ENCODE measurements at regions not wholly inside any gene's neighbourhood (a gene's known extent, or its start where the extent isn't known, plus 50 kb on each side); places are given as distances from the start of the nearest gene placed in this dataset.

GRCh38 chr17:33940769-33941370 is 314.2 kb upstream of the CCL2 start:
- Histone ChIP-seq H3K4me1 (ENCODE audit: low read depth) (no peaks in the 10 kb centered on the region), H3K36me3 (ENCODE audit: low read depth) (no peaks in the 10 kb centered on the region), H3K9me3 (no peaks in the 10 kb centered on the region), H3K4me3 (no peak overlapping the region)
- DNase-seq (no peak), ATAC-seq (no peak)
- intact Hi-C loops (cut with DNase I, micrococcal nuclease) = no loop called here
- TF ChIP-seq CTCF (IDR thresholded peaks at IDR 0.05) = no peak

GRCh38 chr17:33941744-33942143 is 313.3 kb upstream of the CCL2 start:
- no peak for ATAC-seq
- DNase-seq = no peak
- Histone ChIP-seq H3K4me3 (no peak overlapping the region), H3K4me1 (ENCODE audit: low read depth) (no peaks in the 10 kb centered on the region), H3K9me3 (no peaks in the 10 kb centered on the region), H3K36me3 (ENCODE audit: low read depth) (no peaks in the 10 kb centered on the region)
- no peak for TF ChIP-seq CTCF (IDR thresholded peaks at IDR 0.05)
- intact Hi-C loops (cut with DNase I, micrococcal nuclease) = no loop called here

GRCh38 chr17:33942414-33942813 is 312.7 kb upstream of the CCL2 start:
- H3K36me3 ChIP-seq (ENCODE audit: low read depth) = no peaks in the 10 kb centered on the region
- no peak for TF ChIP-seq CTCF (IDR thresholded peaks at IDR 0.05)
- H3K4me1 ChIP-seq (ENCODE audit: low read depth) = no peaks in the 10 kb centered on the region
- no peak overlapping the region for H3K4me3 ChIP-seq
- intact Hi-C loops (cut with DNase I, micrococcal nuclease) = no loop called here
- ATAC-seq (no peak), DNase-seq (no peak)
- H3K9me3 ChIP-seq = no peaks in the 10 kb centered on the region

GRCh38 chr17:33944412-33944811 is 310.7 kb upstream of the CCL2 start:
- Histone ChIP-seq H3K9me3 (no peaks in the 10 kb centered on the region), H3K4me1 (ENCODE audit: low read depth) (no peaks in the 10 kb centered on the region), H3K4me3 (no peak overlapping the region), H3K36me3 (ENCODE audit: low read depth) (no peaks in the 10 kb centered on the region)
- DNase-seq = no peak
- intact Hi-C loops (cut with DNase I, micrococcal nuclease) = no loop called here
- ATAC-seq = no peak
- TF ChIP-seq CTCF (IDR thresholded peaks at IDR 0.05) = no peak

- ATAC-seq = no peak
- intact Hi-C loops (cut with DNase I, micrococcal nuclease) = no loop called here
- TF ChIP-seq CTCF (IDR thresholded peaks at IDR 0.05) = no peak
Measured at GRCh38 chr17:33944826-33945225, 310.3 kb upstream of the CCL2 start.

More at GRCh38 chr17:33944826-33945225, 310.3 kb upstream of the CCL2 start:
- Histone ChIP-seq H3K4me1 (ENCODE audit: low read depth) (no peaks in the 10 kb centered on the region), H3K4me3 (no peak overlapping the region), H3K36me3 (ENCODE audit: low read depth) (no peaks in the 10 kb centered on the region), H3K9me3 (no peaks in the 10 kb centered on the region)
- DNase-seq = no peak
